Tongue (tissue), 1 donor: ENCODE measurements at regions not wholly inside any gene's neighbourhood (a gene's known extent, or its start where the extent isn't known, plus 50 kb on each side); places are given as distances from the start of the nearest gene placed in this dataset.
A peak's percentile ranks its signal among the peaks of the same experiment; 100 is the strongest.
"Not testable (repeated sequence)": the region's sequence is repeated elsewhere in the genome, so short reads cannot be mapped to it uniquely, and the experiment has no call there.

ENCODE experiments used
- DNase-seq: peaks from one replicate; pipeline ENCODE4 v3.0.0-alpha.2; 2015

DNA sequence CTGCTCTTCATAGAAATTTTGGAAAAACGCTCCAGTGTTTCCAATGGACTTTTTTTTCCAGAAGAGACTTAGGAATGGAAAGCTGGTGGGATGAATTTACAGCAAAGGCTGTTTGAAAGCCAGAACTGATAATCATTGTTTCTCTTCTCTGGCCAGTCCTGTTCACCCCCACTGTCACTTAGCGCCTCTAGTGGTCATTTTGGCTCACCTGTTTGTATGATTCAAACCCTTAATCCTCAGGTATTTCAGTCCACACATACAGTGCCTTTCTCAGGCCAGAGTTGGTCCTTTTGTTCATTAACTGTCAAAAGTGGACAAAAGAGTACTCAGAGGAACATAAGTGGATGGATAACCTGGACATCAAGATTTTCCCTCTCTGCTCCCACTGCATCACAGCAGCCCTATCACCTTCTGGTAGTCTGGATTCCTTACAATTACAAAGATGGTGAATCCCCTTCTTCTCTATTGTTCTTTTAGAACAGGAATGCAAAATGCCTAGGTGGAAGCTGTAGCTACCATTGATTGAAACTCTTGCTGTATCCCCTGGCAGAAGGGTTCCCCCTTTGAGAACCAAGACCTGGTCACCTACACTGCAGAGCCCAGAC, 177.6 kb upstream of the OLFM3 start:
- no peak for DNase-seq

- DNase-seq: no peak
These were observed 175.5 kb upstream of the OLFM3 start for GRCh38 chr1:102172200-102172599.

DNA sequence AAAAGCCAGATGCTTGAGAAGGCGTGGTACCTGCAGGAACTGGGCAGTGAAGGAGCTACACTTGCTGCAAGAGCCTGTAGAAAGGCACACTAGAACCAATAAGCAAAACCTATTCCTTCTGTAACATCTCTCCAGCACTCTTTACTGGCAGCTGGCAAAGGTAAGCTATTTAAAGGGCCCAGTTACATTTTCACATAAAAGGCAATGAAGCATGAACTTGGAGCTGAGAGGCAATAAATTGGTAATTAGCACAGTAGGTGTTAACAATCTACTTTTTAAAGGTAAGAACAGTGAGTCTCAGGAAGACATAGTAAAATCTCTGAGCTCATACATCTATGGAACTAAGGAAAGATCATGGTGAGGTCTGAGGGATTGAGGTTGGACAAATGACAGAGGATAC, 167.1 kb upstream of the OLFM3 start:
- DNase-seq: no peak

- DNase-seq: no peak
These were observed 154.5 kb upstream of the OLFM3 start for GRCh38 chr1:102151242-102151641.

- no peak for DNase-seq
These were observed 124.2 kb upstream of the OLFM3 start for GRCh38 chr1:102120910-102121309.

DNA sequence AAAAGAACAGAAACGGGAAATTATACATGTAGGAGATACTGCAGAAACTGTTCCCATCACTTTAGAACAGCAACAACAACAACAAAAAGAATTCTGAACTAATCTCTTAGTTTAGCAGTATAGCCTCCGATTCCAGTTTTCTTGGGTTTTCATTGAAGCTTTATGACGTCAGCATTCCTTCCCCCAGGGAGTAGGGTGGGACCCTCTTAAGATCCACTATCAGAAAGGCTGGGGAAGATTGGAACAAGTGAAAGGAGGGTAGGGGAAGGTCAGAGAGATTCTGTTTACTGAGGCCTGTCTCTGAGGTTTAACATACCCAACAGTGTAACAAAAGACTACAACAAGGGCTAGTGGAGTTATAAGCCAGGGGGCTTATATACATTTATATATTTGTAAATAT, 121.4 kb upstream of the OLFM3 start:
- DNase-seq: no peak

DNA sequence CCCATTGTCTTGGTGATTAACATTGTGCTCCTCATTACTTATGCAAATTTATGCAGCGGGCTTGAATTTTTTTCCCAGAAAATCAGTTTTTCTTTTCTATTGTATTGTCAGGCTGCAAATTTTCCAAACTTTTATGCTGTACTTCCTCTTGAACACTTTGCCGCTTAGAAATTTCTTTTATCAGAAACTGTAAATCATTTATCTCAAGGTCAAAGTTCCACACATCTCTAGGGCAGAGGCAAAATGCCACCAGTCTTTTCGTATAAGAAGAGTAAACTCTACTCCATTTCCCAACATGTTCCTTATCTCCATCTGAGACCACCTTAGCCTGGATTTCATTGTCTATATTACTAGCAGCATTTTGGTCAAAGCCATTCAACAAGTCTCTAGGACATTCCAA, 113.9 kb upstream of the OLFM3 start:
- no peak for DNase-seq

DNA sequence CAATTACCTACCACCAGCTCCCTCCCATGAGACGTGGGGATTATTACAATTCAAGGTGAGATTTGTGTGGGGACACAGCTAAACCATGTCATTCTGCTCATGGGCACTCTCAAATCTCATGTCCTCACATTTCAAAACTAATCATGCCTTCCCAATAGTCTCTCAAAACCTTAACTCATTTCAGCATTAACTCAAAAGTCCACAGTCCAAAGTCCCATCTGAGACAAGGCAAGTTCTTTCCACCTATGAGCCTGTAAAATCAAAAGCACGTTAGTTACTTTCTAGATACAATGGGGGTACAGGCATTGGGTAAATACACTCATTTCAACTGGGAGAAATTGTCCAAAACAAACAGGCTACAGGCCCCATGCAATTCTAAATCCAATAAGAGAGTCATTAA, 112.8 kb upstream of the OLFM3 start:
- DNase-seq: not testable (repeated sequence)

- no peak for DNase-seq
These were observed 110.7 kb upstream of the OLFM3 start for GRCh38 chr1:102107441-102107840.

GRCh38 chr1:102105931-102106550, 109.3 kb upstream of the OLFM3 start:
- DNase-seq: no peak

DNA sequence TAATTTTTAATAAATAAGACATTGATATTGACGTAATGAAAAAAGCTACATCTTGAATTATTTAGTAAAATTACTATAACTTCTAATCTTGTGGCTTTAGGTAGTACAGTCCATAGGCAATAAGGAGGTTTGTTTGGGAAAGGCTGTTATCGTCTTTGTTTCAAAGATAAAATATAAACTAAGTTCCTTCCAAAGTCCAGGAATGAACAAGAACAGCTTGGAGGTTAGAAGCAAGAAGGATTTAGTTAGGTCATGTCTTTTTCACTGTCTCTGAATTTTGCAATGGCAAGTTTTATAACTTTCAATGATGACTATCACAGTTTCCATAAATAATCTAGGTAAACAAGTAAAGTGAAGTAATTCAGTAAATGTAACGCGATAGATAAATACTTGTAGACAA, 106.9 kb upstream of the OLFM3 start:
- no peak for DNase-seq

GRCh38 chr1:102102276-102102780, 105.6 kb upstream of the OLFM3 start:
- DNase-seq: no peak

DNA sequence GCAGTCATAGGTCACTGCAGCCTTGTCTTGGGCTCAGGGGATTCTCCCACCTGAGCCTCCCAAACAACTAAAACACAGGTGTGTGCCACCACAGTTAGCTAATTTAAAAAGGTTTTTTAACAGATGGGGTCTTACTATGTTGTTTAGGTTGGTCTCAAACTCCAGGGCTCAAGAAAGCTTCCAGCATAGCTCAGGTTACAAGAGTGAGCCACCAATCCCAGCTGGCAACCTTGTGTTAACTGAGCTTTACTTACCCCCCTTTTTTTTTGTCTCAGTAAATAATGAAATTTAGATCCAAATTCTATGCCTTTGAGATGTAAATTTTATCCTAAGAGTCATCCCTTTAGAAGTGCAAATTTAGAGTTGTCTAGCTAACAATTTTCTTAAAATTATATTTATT, 103.9 kb upstream of the OLFM3 start:
- no peak for DNase-seq

- no peak for DNase-seq
These were observed 103.2 kb upstream of the OLFM3 start for GRCh38 chr1:102099916-102100315.

DNA sequence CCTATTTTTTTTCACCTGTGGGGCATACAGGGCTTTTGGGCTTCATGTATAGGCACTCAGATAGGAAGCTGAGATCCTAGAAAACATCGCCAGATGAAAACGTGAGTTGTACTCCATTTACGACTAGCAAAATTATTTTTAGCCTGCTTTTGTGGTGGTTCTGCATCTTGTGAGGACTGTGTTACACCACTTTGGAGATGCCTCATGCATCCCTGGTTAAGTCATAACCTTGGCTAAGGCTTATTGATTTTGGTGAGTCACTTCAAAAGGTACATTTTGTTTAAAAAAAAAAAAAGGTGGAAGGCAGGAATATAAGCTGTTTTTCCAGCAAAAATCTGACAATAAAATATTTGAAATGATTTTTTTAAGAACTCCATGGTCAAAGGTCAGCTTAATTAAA, 101.8 kb upstream of the OLFM3 start:
- no peak for DNase-seq

DNA sequence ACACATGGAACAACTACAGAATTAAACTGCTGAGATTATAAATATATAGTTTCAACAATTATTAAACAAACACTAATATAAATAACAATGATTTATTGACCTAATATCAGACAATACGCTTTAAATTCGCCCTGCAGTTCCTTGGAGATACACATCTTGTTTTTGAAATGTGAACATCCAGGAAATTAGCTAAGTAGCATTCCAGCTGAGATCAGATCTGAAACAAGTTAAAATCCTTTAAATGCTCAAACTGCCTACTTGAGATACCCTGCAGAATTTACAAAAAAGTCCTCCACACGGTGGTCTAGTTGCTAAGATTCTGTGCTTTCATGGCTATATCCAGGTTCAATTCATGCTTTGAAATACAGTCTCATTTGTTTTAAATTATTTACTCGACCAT, 101.4 kb upstream of the OLFM3 start:
- DNase-seq: no peak

DNA sequence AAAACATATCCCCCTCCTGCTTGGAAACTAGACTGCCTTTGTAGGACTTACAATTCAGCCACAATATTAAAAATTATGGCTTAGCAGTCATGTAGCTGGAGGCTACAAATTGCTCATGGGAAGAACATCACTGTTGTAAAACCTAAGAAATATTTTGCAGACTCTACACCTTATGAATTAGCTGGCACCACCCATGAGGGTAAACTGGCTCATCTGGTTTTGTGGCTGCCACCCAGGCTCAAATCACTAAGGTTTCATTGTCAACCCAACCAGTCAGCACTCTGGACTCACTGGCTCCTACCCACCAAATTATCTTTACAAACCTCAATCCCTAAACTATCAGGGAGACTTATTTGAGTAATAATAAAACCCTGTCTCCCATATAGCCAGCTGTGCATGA, 100.7 kb upstream of the OLFM3 start:
- DNase-seq: no peak

DNA sequence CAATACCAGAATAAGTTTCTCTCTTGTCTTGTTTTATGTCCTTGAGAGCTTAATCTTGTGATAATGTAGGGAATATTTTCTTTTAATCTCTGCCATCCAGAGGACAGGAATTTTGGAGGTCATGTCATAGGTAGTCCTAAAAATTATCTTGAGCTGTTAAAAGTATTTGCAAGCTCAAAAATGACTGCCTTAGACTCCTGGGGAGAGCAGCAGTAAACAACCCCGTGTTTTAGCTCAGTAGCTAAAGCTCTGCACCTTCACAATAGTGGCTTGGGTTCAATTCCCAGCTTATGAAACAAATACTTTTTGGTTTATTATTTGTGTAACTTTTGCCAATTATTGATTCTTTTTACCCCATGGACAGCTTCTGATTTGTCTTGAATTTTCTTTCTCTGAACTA, 99.4 kb upstream of the OLFM3 start:
- no peak for DNase-seq

- no peak for DNase-seq
These were observed 93.1 kb upstream of the OLFM3 start for GRCh38 chr1:102089791-102090190.

DNA sequence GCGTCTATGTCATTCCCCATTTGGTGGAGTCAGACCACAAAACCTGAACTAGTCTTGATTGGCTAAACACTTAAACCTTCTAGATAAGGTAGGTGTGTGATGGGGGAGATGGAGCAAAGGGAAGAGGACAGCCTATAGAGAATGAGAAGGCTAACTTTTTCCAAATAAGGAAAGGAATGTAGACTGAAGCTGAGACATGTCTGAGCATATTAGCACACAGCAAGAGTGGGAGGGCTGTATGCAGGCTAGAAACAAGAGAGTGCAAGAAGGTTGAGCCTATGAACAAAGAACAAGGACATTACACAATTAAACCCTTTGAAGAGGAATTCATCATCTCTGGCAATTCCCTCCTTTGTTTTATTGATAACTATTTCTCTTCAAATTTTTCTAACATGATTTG, 89.2 kb upstream of the OLFM3 start:
- DNase-seq: no peak

DNA sequence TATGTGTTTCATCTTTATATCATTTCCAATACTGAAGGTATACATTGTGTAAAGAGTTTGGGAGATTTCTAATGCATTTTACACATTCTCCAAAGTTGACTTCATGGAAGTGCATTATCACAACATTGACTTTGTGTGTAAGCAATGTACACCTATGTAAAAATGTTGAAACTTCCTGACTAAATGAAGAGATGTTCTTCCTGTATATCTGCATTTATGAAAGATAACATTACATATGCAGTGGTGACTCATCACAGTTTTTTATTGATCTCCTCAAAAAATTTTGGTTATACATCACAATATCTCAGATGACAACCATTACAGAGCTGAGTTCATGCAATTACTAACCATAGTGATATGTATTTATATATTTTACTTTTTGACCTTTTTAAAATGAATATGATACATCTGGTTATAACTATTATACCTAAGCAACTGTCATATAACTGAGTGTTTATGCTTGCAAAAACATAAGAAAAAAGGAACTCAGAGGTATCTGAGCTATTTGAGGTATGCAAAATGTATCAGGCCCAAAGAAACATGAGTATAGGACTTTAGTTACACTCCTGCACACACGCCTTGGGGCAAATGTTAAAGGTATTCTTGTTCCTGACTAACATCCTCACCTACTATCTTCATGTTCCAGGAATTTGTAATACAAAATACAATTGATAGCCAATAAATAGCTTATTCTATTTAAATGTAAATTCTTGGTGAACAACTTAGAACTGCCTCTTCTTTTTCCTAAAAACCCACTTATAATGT, 88.2 kb upstream of the OLFM3 start:
- no peak for DNase-seq

DNA sequence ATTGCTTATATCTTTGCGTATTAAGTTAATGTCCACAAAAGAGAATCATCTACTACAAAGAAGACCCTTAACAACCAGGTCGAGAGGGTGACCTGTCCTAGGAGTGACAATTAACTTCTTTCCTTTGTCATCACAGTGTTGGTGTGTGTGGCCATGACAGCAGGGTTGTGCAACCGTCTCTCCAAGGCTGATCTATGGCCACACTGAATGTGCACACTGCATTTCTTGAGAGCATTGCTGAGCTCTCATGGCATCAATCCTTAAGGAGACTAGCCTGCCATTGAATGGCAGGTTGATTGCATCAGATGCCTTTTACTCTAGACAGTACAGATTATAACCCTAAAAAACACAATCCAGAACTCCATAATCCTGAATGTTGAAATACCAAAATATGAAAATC, 86.5 kb upstream of the OLFM3 start:
- no peak for DNase-seq

- no peak for DNase-seq
These were observed 78.1 kb upstream of the OLFM3 start for GRCh38 chr1:102074874-102075273.

DNA sequence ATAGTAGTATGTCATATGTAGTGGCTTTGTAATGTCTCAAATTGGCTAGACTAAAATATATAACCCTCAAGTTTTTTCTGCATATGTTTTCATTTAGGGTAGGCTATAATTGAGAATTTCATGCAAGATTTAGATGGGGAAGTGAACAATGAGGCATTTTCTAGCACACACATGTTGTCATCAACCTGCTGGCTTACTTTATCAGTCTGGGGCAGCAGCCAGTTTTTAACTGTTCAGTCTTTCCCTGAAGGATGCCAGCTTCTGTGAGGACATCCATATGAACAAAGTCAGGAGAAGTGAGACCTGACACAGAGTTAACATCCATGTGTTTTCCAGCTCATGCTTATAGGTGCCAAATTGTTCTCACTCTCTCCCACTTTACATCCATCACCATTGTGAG, 74.7 kb upstream of the OLFM3 start:
- peak; percentile 14 for DNase-seq
